ENCODE measurements at regions not wholly inside any gene's neighbourhood (a gene's known extent, or its start where the extent isn't known, plus 50 kb on each side); places are given as distances from the start of the nearest gene placed in this dataset.

DNA sequence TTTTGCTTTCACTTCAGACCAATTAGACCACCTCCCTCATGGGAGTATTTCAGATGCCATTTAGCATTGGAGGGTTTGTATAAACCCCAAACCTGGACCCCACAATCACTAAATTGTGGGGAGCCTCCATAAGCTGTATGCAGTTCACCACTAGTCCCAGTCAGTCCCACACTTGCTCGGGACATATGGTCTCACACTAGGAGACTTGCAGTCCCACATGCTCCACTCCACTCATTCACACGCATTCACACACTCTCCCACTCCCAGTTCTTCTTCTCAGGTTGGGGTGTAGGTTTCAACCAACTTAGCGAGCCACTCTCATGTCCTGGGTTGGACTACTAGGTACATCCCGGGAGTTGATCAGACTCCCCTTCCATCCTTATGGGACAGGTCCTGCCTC, 84.5 kb upstream of the GPR6 start:
- no peaks in the 10 kb centered on the region for H3K4me1 ChIP-seq (ENCODE audit: control insufficient read depth, insufficient read depth, low read length)
- TF ChIP-seq REPIN1 (tag by site-specific recombination; IDR thresholded peaks at IDR 0.05; ENCODE audit: low read depth) (no peak), ZNF571 (tag by site-specific recombination; IDR thresholded peaks at IDR 0.05) (no peak), ZBTB48 (tag by site-specific recombination; IDR thresholded peaks at IDR 0.05) (no peak), ZBTB1 (tag by site-specific recombination; IDR thresholded peaks at IDR 0.05) (no peak), ZNF521 (tag by site-specific recombination; IDR thresholded peaks at IDR 0.05) (no peak), ZNF132 (tag by site-specific recombination; IDR thresholded peaks at IDR 0.05; ENCODE audit: borderline replicate concordance) (no peak), GLIS1 (tag by site-specific recombination; IDR thresholded peaks at IDR 0.05) (no peak), OSR2 (tag by site-specific recombination; IDR thresholded peaks at IDR 0.05) (no peak), ZNF544 (tag by site-specific recombination; IDR thresholded peaks at IDR 0.05) (no peak), ZXDB (tag by site-specific recombination; IDR thresholded peaks at IDR 0.05) (no peak)
- TF ChIP-seq, protein P1, sequence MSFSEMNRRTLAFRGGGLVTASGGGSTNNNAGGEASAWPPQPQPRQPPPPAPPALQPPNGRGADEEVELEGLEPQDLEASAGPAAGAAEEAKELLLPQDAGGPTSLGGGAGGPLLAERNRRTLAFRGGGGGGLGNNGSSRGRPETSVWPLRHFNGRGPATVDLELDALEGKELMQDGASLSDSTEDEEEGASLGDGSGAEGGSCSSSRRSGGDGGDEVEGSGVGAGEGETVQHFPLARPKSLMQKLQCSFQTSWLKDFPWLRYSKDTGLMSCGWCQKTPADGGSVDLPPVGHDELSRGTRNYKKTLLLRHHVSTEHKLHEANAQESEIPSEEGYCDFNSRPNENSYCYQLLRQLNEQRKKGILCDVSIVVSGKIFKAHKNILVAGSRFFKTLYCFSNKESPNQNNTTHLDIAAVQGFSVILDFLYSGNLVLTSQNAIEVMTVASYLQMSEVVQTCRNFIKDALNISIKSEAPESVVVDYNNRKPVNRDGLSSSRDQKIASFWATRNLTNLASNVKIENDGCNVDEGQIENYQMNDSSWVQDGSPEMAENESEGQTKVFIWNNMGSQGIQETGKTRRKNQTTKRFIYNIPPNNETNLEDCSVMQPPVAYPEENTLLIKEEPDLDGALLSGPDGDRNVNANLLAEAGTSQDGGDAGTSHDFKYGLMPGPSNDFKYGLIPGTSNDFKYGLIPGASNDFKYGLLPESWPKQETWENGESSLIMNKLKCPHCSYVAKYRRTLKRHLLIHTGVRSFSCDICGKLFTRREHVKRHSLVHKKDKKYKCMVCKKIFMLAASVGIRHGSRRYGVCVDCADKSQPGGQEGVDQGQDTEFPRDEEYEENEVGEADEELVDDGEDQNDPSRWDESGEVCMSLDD (tag by site-specific recombination; IDR thresholded peaks at IDR 0.05) = no peak
- TF ChIP-seq, protein P2, sequence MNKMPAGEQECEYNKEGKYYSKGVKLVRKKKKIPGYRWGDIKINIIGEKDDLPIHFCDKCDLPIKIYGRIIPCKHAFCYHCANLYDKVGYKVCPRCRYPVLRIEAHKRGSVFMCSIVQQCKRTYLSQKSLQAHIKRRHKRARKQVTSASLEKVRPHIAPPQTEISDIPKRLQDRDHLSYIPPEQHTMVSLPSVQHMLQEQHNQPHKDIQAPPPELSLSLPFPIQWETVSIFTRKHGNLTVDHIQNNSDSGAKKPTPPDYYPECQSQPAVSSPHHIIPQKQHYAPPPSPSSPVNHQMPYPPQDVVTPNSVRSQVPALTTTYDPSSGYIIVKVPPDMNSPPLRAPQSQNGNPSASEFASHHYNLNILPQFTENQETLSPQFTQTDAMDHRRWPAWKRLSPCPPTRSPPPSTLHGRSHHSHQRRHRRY (tag by site-specific recombination; IDR thresholded peaks at IDR 0.05) = no peak
- H3K4me3 ChIP-seq (ENCODE audit: low read depth, low read length) = no peak overlapping the region
- ChIA-PET POLR2A (no interaction called here), CTCF (no interaction called here)
- H3K36me3 ChIP-seq (ENCODE audit: control insufficient read depth in 2 of 2, insufficient read depth in 1 of 2, low read length in 2 of 2) = no peaks in the 10 kb centered on the region
- H3K9me3 ChIP-seq (ENCODE audit: control insufficient read depth, insufficient read depth, low read depth, low read length) = no peaks in the 10 kb centered on the region
- H3K27ac ChIP-seq (ENCODE audit: extremely low read depth, low read depth, low read length) = no peak overlapping the region

- ChIA-PET CTCF (interaction anchor here (1.2 kb wide), 1 partner anchor 145 kb away, joined by 5 read pairs; no protein-coding TSS in a partner anchor), POLR2A (no interaction called here)
- no peak for TF ChIP-seq ZNF157 (tag by site-specific recombination; IDR thresholded peaks at IDR 0.05)
- TF ChIP-seq, protein P3, sequence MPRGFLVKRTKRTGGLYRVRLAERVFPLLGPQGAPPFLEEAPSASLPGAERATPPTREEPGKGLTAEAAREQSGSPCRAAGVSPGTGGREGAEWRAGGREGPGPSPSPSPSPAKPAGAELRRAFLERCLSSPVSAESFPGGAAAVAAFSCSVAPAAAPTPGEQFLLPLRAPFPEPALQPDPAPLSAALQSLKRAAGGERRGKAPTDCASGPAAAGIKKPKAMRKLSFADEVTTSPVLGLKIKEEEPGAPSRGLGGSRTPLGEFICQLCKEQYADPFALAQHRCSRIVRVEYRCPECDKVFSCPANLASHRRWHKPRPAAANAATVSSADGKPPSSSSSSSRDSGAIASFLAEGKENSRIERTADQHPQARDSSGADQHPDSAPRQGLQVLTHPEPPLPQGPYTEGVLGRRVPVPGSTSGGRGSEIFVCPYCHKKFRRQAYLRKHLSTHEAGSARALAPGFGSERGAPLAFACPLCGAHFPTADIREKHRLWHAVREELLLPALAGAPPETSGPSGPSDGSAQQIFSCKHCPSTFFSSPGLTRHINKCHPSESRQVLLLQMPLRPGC (tag by site-specific recombination; IDR thresholded peaks at IDR 0.05) = no peak
- TF ChIP-seq GLI2 (tag by site-specific recombination; IDR thresholded peaks at IDR 0.05; ENCODE audit: borderline replicate concordance, low read depth) = no peak
- no peak for TF ChIP-seq ZFHX2 (tag by site-specific recombination; conservative IDR thresholded peaks at IDR 0.05)
- TF ChIP-seq, protein P4, sequence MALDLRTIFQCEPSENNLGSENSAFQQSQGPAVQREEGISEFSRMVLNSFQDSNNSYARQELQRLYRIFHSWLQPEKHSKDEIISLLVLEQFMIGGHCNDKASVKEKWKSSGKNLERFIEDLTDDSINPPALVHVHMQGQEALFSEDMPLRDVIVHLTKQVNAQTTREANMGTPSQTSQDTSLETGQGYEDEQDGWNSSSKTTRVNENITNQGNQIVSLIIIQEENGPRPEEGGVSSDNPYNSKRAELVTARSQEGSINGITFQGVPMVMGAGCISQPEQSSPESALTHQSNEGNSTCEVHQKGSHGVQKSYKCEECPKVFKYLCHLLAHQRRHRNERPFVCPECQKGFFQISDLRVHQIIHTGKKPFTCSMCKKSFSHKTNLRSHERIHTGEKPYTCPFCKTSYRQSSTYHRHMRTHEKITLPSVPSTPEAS (tag by site-specific recombination; IDR thresholded peaks at IDR 0.05) = no peak
- TF ChIP-seq SALL2 (tag by site-specific recombination; IDR thresholded peaks at IDR 0.05; ENCODE audit: borderline replicate concordance) = no peak
- TF ChIP-seq KLF9 (tag by site-specific recombination; IDR thresholded peaks at IDR 0.05; ENCODE audit: low read depth) = no peak
- no peak for TF ChIP-seq CTCF (tag by site-specific recombination; IDR thresholded peaks at IDR 0.05)
- H3K36me3 ChIP-seq (ENCODE audit: control insufficient read depth in 2 of 2, insufficient read depth in 1 of 2, low read length in 2 of 2) = no peaks in the 10 kb centered on the region
- no peaks in the 10 kb centered on the region for H3K4me1 ChIP-seq (ENCODE audit: control insufficient read depth, insufficient read depth, low read length)
- H3K4me3 ChIP-seq (ENCODE audit: low read depth, low read length) = no peak overlapping the region
- no peaks in the 10 kb centered on the region for H3K9me3 ChIP-seq (ENCODE audit: control insufficient read depth, insufficient read depth, low read depth, low read length)
- H3K27ac ChIP-seq (ENCODE audit: extremely low read depth, low read depth, low read length) = no peak overlapping the region
Measured at GRCh38 chr6:109894181-109894580, 83.9 kb upstream of the GPR6 start.

Data from HEK293 (cell line).